ENCODE measurements at regions not wholly inside any gene's neighbourhood (a gene's known extent, or its start where the extent isn't known, plus 50 kb on each side); places are given as distances from the start of the nearest gene placed in this dataset.

DNA sequence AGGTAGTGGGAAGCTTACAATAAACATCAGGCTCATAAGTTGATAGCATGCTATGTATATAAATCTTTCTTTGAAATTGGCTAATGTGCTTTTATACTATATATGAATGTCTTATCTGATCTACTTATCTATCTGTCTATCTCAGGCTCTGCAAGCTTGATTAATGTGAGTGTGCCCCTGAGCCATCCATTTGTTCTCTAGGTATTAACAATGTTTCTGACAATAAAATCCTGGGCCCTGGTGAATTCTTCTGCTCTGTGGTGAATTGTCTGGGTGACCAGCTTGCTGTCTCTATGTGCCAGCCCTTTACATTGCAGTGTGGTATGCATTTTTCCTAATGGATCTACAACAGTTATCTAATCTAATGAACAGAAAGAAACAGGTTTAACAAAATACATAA lies 295.9 kb downstream of the HRH4 start:
- Histone ChIP-seq H3K79me1 (ENCODE audit: insufficient read depth, low read depth, low read length, poor library complexity, severe bottlenecking) (no peaks in the 10 kb centered on the region), H3K4ac (ENCODE audit: low read depth, low read length) (no peak overlapping the region), H3K79me2 (ENCODE audit: insufficient read depth, low read length) (no peaks in the 10 kb centered on the region), H4K5ac (ENCODE audit: insufficient read length, low read depth, low read length) (no peak overlapping the region), H3K27me3 (ENCODE audit: insufficient read depth, low read length) (no peaks in the 10 kb centered on the region), H4K20me1 (ENCODE audit: control insufficient read depth, insufficient read depth, insufficient read length) (no peaks in the 10 kb centered on the region), H2BK20ac (ENCODE audit: low read depth, low read length, poor library complexity, severe bottlenecking) (no peak overlapping the region), H3K9me3 (ENCODE audit: control insufficient read depth, low read depth, low read length) (no peaks in the 10 kb centered on the region), H3K56ac (ENCODE audit: insufficient read length, low read depth, low read length) (no peak overlapping the region), H3T11ph (ENCODE audit: low read length) (no peak overlapping the region), H3K23me2 (ENCODE audit: insufficient read length, low read depth, low read length, poor library complexity, severe bottlenecking) (no peaks in the 10 kb centered on the region), H2AK5ac (ENCODE audit: insufficient read length, low read length) (no peak overlapping the region), H3K9ac (ENCODE audit: extremely low read depth, insufficient read length, low read length) (no peak overlapping the region), H3K23ac (ENCODE audit: insufficient read length, low read depth, low read length) (no peak overlapping the region), H2BK120ac (ENCODE audit: low read depth, low read length, poor library complexity, severe bottlenecking) (no peak overlapping the region), H4K91ac (ENCODE audit: insufficient read length, low read depth, low read length) (no peak overlapping the region), H4K8ac (replicated peaks; ENCODE audit: insufficient read length, low read depth, low read length) (no peak overlapping the region), H2AFZ (ENCODE audit: low read length) (no peak overlapping the region), H2BK5ac (ENCODE audit: insufficient read length, low read length) (no peak overlapping the region), H2BK15ac (ENCODE audit: low read depth, low read length) (no peak overlapping the region), H3K18ac (ENCODE audit: insufficient read length, low read depth, low read length) (no peak overlapping the region), H3K27ac (ENCODE audit: insufficient read length, low read depth, low read length) (no peak overlapping the region), H2BK12ac (ENCODE audit: insufficient read length, low read depth, low read length) (no peak overlapping the region), H3K14ac (ENCODE audit: insufficient read depth, low read length) (no peak overlapping the region), H3K4me1 (ENCODE audit: insufficient read depth, low read length) (no peaks in the 10 kb centered on the region), H3K4me2 (ENCODE audit: insufficient read depth, insufficient read length, low read length) (no peak overlapping the region)
- Mint-ChIP-seq H3K27ac (peak overlapping the region in 1 of 3 experiments; percentile 5; a peak in 1 of 7 replicates), H3K9me3 (peaks cover 7 to 8% of the 10 kb centered on the region in 2 experiments; a peak in 4 of 5 replicates), H3K4me3 (no peak overlapping the region), H3K4me1 (peaks cover 9 to 13% of the 10 kb centered on the region in 2 experiments), H3K27me3 (ENCODE audit: low read depth) (no peaks in the 10 kb centered on the region; the same call in 1 of the 2 replicates), H3K36me3 (ENCODE audit: insufficient read depth in 1 of 3, low read depth in 3 of 3) (peaks cover 0 to 5% (median 2%) of the 10 kb centered on the region in 3 experiments; a peak in 3 of 7 replicates)
- no peak for DNase-seq
- TF ChIP-seq, protein P1, sequence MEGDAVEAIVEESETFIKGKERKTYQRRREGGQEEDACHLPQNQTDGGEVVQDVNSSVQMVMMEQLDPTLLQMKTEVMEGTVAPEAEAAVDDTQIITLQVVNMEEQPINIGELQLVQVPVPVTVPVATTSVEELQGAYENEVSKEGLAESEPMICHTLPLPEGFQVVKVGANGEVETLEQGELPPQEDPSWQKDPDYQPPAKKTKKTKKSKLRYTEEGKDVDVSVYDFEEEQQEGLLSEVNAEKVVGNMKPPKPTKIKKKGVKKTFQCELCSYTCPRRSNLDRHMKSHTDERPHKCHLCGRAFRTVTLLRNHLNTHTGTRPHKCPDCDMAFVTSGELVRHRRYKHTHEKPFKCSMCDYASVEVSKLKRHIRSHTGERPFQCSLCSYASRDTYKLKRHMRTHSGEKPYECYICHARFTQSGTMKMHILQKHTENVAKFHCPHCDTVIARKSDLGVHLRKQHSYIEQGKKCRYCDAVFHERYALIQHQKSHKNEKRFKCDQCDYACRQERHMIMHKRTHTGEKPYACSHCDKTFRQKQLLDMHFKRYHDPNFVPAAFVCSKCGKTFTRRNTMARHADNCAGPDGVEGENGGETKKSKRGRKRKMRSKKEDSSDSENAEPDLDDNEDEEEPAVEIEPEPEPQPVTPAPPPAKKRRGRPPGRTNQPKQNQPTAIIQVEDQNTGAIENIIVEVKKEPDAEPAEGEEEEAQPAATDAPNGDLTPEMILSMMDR (conservative IDR thresholded peaks at IDR 0.05): no peak
